DMS114 treated with DMSO at 0.1 percent for 48 hours (cell line): ENCODE measurements at regions not wholly inside any gene's neighbourhood (a gene's known extent, or its start where the extent isn't known, plus 50 kb on each side); places are given as distances from the start of the nearest gene placed in this dataset.
"Not testable (repeated sequence)": the region's sequence is repeated elsewhere in the genome, so short reads cannot be mapped to it uniquely, and the experiment has no call there.

Experiments
- DNase-seq: peaks from one replicate; lab custom pipeline; 2025; ENCODE audit not compliant: unreplicated experiment; lab: John Stamatoyannopoulos, UW

GRCh38 chr20:5395932-5396727 is 79.4 kb upstream of the PROKR2 start:
- DNase-seq: no peak

GRCh38 chr20:5393218-5393870 is 76.6 kb upstream of the PROKR2 start:
- no peak for DNase-seq

GRCh38 chr20:5390720-5391119 is 74.0 kb upstream of the PROKR2 start:
- no peak for DNase-seq

- DNase-seq: not testable (repeated sequence)
These were observed 70.1 kb upstream of the PROKR2 start for GRCh38 chr20:5386846-5387245.

- DNase-seq: not testable (repeated sequence)
These were observed 64.8 kb upstream of the PROKR2 start for GRCh38 chr20:5381527-5381926.

GRCh38 chr20:5377484-5377883 is 60.7 kb upstream of the PROKR2 start:
- no peak for DNase-seq

GRCh38 chr20:5376228-5376627 is 59.5 kb upstream of the PROKR2 start:
- no peak for DNase-seq

- no peak for DNase-seq
These were observed 57.4 kb upstream of the PROKR2 start for GRCh38 chr20:5374171-5374570.

GRCh38 chr20:5372371-5372770 is 55.6 kb upstream of the PROKR2 start:
- DNase-seq: no peak

- DNase-seq: no peak
These were observed 52.9 kb upstream of the PROKR2 start for GRCh38 chr20:5369629-5370028.
